Chondrocyte (in vitro differentiated cells): ENCODE measurements at regions not wholly inside any gene's neighbourhood (a gene's known extent, or its start where the extent isn't known, plus 50 kb on each side); places are given as distances from the start of the nearest gene placed in this dataset.

Experiments used
- DNase-seq: peaks from one replicate; pipeline ENCODE4 v3.0.0; 2021; ENCODE audit warnings: mixed read lengths, low spot score
- H3K27ac Mint-ChIP-seq: one replicate; pipeline ENCODE4 v1.8.0; 2021; ENCODE audit warnings: mild to moderate bottlenecking, moderate library complexity, mixed read lengths; ENCODE audit not compliant: unreplicated experiment
- H3K27me3 Mint-ChIP-seq: 2 replicates; pipeline ENCODE4 v1.8.0; 2021; ENCODE audit warnings: low read depth, mixed read lengths
- H3K36me3 Mint-ChIP-seq: 2 replicates; pipeline ENCODE4 v1.8.0; 2021; ENCODE audit warnings: low read depth, mixed read lengths
- H3K4me1 Mint-ChIP-seq: 2 replicates; pipeline ENCODE4 v1.8.0; 2021; ENCODE audit warnings: low read depth, mild to moderate bottlenecking, mixed read lengths
- H3K4me3 Mint-ChIP-seq: one replicate; pipeline ENCODE4 v1.8.0; 2021; ENCODE audit warnings: mild to moderate bottlenecking, moderate library complexity, mixed read lengths; ENCODE audit not compliant: unreplicated experiment
- H3K9me3 Mint-ChIP-seq: 2 replicates; pipeline ENCODE4 v1.8.0; 2021; ENCODE audit warnings: low read depth, mixed read lengths
- TF ChIP-seq, protein P1 (sequence below): fragments of 200-600 bp; sonication (generic); IDR thresholded peaks from 2 replicates; pipeline ENCODE4 v1.5.0; 2021; ENCODE audit warnings: antibody characterized with exemption, mild to moderate bottlenecking, moderate library complexity

- TF ChIP-seq, protein P1, sequence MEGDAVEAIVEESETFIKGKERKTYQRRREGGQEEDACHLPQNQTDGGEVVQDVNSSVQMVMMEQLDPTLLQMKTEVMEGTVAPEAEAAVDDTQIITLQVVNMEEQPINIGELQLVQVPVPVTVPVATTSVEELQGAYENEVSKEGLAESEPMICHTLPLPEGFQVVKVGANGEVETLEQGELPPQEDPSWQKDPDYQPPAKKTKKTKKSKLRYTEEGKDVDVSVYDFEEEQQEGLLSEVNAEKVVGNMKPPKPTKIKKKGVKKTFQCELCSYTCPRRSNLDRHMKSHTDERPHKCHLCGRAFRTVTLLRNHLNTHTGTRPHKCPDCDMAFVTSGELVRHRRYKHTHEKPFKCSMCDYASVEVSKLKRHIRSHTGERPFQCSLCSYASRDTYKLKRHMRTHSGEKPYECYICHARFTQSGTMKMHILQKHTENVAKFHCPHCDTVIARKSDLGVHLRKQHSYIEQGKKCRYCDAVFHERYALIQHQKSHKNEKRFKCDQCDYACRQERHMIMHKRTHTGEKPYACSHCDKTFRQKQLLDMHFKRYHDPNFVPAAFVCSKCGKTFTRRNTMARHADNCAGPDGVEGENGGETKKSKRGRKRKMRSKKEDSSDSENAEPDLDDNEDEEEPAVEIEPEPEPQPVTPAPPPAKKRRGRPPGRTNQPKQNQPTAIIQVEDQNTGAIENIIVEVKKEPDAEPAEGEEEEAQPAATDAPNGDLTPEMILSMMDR: no peak
- no peak overlapping the region for H3K27ac Mint-ChIP-seq
- H3K4me1 Mint-ChIP-seq: no peaks in the 10 kb centered on the region
- no peaks in the 10 kb centered on the region for H3K36me3 Mint-ChIP-seq
- DNase-seq: no peak
- no peaks in the 10 kb centered on the region for H3K27me3 Mint-ChIP-seq
- no peak overlapping the region for H3K4me3 Mint-ChIP-seq
- H3K9me3 Mint-ChIP-seq: peaks cover 36% of the 10 kb centered on the region
Measured at GRCh38 chr18:53772293-53772692, 452.2 kb downstream of the MBD2 start.

DNA sequence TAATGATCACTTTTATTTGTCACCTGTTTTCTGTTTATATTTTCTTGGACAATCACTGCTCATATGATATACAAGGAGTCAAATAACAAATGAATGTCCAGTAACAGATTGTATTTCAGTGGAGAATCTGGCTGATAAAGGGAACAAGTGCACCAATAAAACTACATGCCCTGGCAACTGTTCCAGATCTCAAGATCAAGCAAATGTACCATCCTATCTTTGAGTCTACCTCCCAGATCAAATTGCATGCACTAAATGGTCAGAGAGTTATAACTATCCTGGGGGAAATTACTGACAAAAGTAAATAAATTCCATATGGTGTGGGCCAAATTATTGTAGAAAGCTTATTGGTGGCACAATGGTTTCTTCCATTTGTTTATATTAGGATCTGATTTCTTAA is 452.8 kb downstream of the MBD2 start:
- H3K9me3 Mint-ChIP-seq: peaks cover 36% of the 10 kb centered on the region
- no peak overlapping the region for H3K4me3 Mint-ChIP-seq
- TF ChIP-seq, protein P1: no peak
- H3K27me3 Mint-ChIP-seq: no peaks in the 10 kb centered on the region
- no peaks in the 10 kb centered on the region for H3K4me1 Mint-ChIP-seq
- H3K27ac Mint-ChIP-seq: no peak overlapping the region
- DNase-seq: no peak
- H3K36me3 Mint-ChIP-seq: no peaks in the 10 kb centered on the region

DNA sequence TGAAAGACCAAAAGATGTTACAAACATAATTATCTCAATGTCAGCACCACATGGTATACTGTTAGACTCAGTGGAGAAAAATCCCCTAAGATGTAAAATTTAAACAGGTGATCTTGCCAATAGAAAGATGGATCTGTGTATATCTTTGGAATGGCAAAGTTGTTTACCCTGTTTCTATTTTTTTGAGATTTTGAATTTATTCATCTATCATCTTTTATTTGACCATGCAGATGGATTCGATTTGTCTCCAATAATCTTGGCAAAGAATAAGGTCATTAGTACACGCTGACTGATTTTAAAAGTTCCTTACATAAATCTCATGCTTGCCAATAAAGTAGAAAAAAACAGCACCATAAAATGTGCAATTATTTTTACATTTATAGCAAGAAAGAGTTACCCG is 459.3 kb downstream of the MBD2 start:
- no peak overlapping the region for H3K4me3 Mint-ChIP-seq
- no peak overlapping the region for H3K27ac Mint-ChIP-seq
- H3K4me1 Mint-ChIP-seq: no peaks in the 10 kb centered on the region
- peaks cover 30% of the 10 kb centered on the region for H3K9me3 Mint-ChIP-seq
- no peaks in the 10 kb centered on the region for H3K27me3 Mint-ChIP-seq
- TF ChIP-seq, protein P1: no peak
- H3K36me3 Mint-ChIP-seq: no peaks in the 10 kb centered on the region
- no peak for DNase-seq

- Mint-ChIP-seq H3K27me3 (no peaks in the 10 kb centered on the region), H3K4me1 (no peaks in the 10 kb centered on the region), H3K9me3 (peaks cover 32% of the 10 kb centered on the region), H3K4me3 (no peak overlapping the region), H3K36me3 (no peaks in the 10 kb centered on the region), H3K27ac (no peak overlapping the region)
- no peak for DNase-seq
- TF ChIP-seq, protein P1: no peak
Measured at GRCh38 chr18:53764086-53764485, 460.4 kb downstream of the MBD2 start.

DNA sequence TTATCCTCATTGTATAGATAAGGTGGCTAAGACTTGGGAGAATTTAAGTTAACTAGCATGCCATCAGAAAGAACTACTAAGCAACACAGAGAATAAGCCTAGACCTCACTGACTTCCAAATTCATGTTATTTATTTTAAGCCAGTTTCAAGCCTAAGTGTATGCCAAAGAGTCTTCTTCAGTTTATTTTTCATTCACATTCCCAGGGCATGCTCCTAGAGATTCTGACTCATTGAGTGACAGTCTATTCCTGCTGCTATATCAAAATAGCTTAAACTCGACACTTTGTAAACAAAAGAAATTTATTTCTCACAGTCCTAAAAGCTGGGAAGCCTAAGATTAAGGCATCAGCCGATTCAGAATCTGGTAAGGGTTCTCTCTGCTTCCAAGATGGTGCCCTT is 467.1 kb downstream of the MBD2 start:
- H3K4me1 Mint-ChIP-seq: peaks cover 3% of the 10 kb centered on the region
- TF ChIP-seq, protein P1: no peak
- H3K27me3 Mint-ChIP-seq: no peaks in the 10 kb centered on the region
- no peaks in the 10 kb centered on the region for H3K36me3 Mint-ChIP-seq
- H3K4me3 Mint-ChIP-seq: no peak overlapping the region
- H3K9me3 Mint-ChIP-seq: peaks cover 8% of the 10 kb centered on the region
- no peak for DNase-seq
- H3K27ac Mint-ChIP-seq: no peak overlapping the region
